ENCODE measurements at regions not wholly inside any gene's neighbourhood (a gene's known extent, or its start where the extent isn't known, plus 50 kb on each side); places are given as distances from the start of the nearest gene placed in this dataset.

DNA sequence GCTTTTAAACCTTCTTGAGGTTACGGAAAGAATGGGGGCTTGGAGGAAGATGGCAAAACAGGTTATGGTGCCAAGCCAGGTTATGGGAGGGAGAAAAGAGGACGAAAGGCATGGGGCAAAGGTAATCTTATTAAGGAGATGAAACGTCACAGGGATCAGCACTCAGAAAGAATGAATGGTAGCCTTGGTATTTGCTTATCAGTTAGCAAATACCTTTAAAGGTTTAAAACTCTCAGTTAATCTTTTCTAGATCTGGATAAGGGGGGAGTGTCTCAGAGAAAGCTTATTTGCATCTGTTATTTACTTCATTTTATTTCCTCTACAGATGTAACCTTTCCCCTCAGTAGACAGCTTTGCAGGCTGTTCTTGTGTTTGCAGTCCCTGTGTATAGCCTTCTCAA, 55.5 kb upstream of the EEF1E1 start:
- TF ChIP-seq POLR2AphosphoS5 (IDR thresholded peaks at IDR 0.05) (no peak), EP300 (IDR thresholded peaks at IDR 0.05) (no peak)
- TF ChIP-seq, protein P1, sequence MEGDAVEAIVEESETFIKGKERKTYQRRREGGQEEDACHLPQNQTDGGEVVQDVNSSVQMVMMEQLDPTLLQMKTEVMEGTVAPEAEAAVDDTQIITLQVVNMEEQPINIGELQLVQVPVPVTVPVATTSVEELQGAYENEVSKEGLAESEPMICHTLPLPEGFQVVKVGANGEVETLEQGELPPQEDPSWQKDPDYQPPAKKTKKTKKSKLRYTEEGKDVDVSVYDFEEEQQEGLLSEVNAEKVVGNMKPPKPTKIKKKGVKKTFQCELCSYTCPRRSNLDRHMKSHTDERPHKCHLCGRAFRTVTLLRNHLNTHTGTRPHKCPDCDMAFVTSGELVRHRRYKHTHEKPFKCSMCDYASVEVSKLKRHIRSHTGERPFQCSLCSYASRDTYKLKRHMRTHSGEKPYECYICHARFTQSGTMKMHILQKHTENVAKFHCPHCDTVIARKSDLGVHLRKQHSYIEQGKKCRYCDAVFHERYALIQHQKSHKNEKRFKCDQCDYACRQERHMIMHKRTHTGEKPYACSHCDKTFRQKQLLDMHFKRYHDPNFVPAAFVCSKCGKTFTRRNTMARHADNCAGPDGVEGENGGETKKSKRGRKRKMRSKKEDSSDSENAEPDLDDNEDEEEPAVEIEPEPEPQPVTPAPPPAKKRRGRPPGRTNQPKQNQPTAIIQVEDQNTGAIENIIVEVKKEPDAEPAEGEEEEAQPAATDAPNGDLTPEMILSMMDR (IDR thresholded peaks at IDR 0.05), result no peak
